WTC11 (cell line): ENCODE measurements at regions not wholly inside any gene's neighbourhood (a gene's known extent, or its start where the extent isn't known, plus 50 kb on each side); places are given as distances from the start of the nearest gene placed in this dataset.

Source experiments
- ATAC-seq: fragments of 200-7000 bp; cut with Tn5 transposase; 2 replicates; pipeline ENCODE4 v1.10.0; 2021; ENCODE audit warnings: mild to moderate bottlenecking, moderate library complexity
- CTCF ChIA-PET: fragments of 300-600 bp; sonication (Branson Sonifier 250); formaldehyde crosslinking; loops from one replicate; lab custom pipeline; 2021; ENCODE audit warnings: antibody characterized with exemption; lab: Charles Lee
- POLR2A ChIA-PET: fragments of 350-600 bp; sonication (Branson Sonifier 250); formaldehyde crosslinking; loops from one replicate; lab custom pipeline; 2021; ENCODE audit warnings: antibody characterized with exemption; lab: Charles Lee
- DNase-seq: peaks from one replicate; pipeline ENCODE4 v3.0.0; 2021; ENCODE audit warnings: low spot score
- H3K27ac Mint-ChIP-seq: 2 replicates; pipeline ENCODE4 v1.8.0; 2021; ENCODE audit warnings: mixed read lengths
- H3K27me3 Mint-ChIP-seq: 2 replicates; pipeline ENCODE4 v1.8.0; 2021; ENCODE audit warnings: low read depth, mild to moderate bottlenecking, moderate library complexity, mixed read lengths
- H3K36me3 Mint-ChIP-seq: 2 replicates; pipeline ENCODE4 v1.8.0; 2021; ENCODE audit warnings: mixed read lengths
- H3K4me1 Mint-ChIP-seq: 2 replicates; pipeline ENCODE4 v1.8.0; 2022; ENCODE audit warnings: mixed read lengths
- H3K4me3 Mint-ChIP-seq: 2 replicates; pipeline ENCODE4 v1.8.0; 2021; ENCODE audit warnings: mild to moderate bottlenecking, moderate library complexity, mixed read lengths
- H3K9me3 Mint-ChIP-seq: 2 replicates; pipeline ENCODE4 v1.8.0; 2021; ENCODE audit warnings: mixed read lengths
- GABPB1 ChIP-seq: sonication (generic); formaldehyde crosslinking; IDR thresholded peaks from 2 replicates; pipeline ENCODE4 v1.8.1; 2023; ENCODE audit warnings: mild to moderate bottlenecking, missing genetic modification reagents
- JUN ChIP-seq: sonication (generic); formaldehyde crosslinking; IDR thresholded peaks from 2 replicates; pipeline ENCODE4 v1.8.0; 2023; ENCODE audit warnings: mild to moderate bottlenecking, missing genetic modification reagents
- MXD4 ChIP-seq: fragments of 250-450 bp; sonication (Bioruptor Pico); IDR thresholded peaks from 2 replicates; pipeline ENCODE4 v1.8.0; 2021; ENCODE audit warnings: mild to moderate bottlenecking, moderate library complexity, borderline replicate concordance
- PRRX2 ChIP-seq: fragments of 250-450 bp; sonication (Bioruptor Pico); IDR thresholded peaks from 2 replicates; pipeline ENCODE4 v1.8.0; 2021; ENCODE audit warnings: mild to moderate bottlenecking
- SOX15 ChIP-seq: fragments of 250-450 bp; sonication (Bioruptor Pico); IDR thresholded peaks from 2 replicates; pipeline ENCODE4 v1.9.0; 2021; ENCODE audit warnings: mild to moderate bottlenecking
- TP53 ChIP-seq: sonication (generic); formaldehyde crosslinking; IDR thresholded peaks from 2 replicates; pipeline ENCODE4 v1.8.1; 2023; ENCODE audit warnings: mild to moderate bottlenecking, missing genetic modification reagents
- ZNF219 ChIP-seq: sonication (generic); formaldehyde crosslinking; IDR thresholded peaks from 2 replicates; pipeline ENCODE4 v1.8.0; 2023; ENCODE audit warnings: missing genetic modification reagents, mild to moderate bottlenecking, borderline replicate concordance
- ZNF317 ChIP-seq: sonication (generic); formaldehyde crosslinking; IDR thresholded peaks from 2 replicates; pipeline ENCODE4 v1.8.1; 2023; ENCODE audit warnings: low read depth, mild to moderate bottlenecking, moderate library complexity, missing genetic modification reagents, borderline replicate concordance
- ZNF396 ChIP-seq: fragments of 250-450 bp; sonication (Bioruptor Pico); IDR thresholded peaks from 2 replicates; pipeline ENCODE4 v1.8.0; 2021; ENCODE audit warnings: mild to moderate bottlenecking, moderate library complexity, borderline replicate concordance
- TF ChIP-seq, protein P1 (sequence below): sonication (generic); formaldehyde crosslinking; IDR thresholded peaks from 2 replicates; pipeline ENCODE4 v1.8.0; 2023; ENCODE audit warnings: missing genetic modification reagents, mild to moderate bottlenecking, borderline replicate concordance
- TF ChIP-seq, protein P2 (sequence below): sonication (generic); formaldehyde crosslinking; IDR thresholded peaks from 2 replicates; pipeline ENCODE4 v1.8.1; 2023; ENCODE audit warnings: mild to moderate bottlenecking, missing genetic modification reagents, borderline replicate concordance
- TF ChIP-seq, protein P3 (sequence below): sonication (generic); formaldehyde crosslinking; IDR thresholded peaks from 2 replicates; pipeline ENCODE4 v1.8.1; 2022; ENCODE audit warnings: mild to moderate bottlenecking, moderate library complexity, missing genetic modification reagents
- TF ChIP-seq, protein P4 (sequence below): sonication (generic); formaldehyde crosslinking; IDR thresholded peaks from 2 replicates; pipeline ENCODE4 v1.8.1; 2022; ENCODE audit warnings: low read depth, mild to moderate bottlenecking, moderate library complexity, missing genetic modification reagents, borderline replicate concordance
- TF ChIP-seq, protein P5 (sequence below): fragments of 250-450 bp; sonication (Bioruptor Pico); conservative IDR thresholded peaks from 2 replicates; pipeline ENCODE4 v1.9.0; 2021; ENCODE audit warnings: mild to moderate bottlenecking
- TF ChIP-seq, protein P6 (sequence below): fragments of 200-600 bp; IDR thresholded peaks from 2 replicates; pipeline ENCODE4 v1.8.0; 2022; ENCODE audit warnings: antibody characterized with exemption

DNA sequence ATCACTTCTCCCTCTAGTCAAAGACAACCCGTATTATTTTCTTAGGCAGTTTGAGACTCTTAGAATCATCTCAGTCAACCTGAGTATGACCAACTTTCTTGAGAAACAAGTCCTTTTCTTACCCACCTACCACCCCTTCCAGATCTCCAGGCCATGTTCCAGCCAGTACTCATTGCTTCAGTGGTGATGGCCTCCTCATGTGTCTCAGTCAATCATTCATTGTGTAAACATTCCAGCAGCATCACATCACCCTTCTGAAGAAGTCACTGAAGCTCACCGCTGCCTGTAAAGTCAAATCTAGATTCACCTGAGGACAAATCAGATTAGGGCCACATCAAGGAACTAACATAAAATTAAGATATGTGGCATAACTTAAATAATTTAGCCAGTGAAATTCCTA, 467.2 kb upstream of the NRP1 start:
- ATAC-seq (no peak), DNase-seq (no peak)
- Mint-ChIP-seq H3K4me1 (peaks cover 16% of the 10 kb centered on the region), H3K27ac (no peak overlapping the region), H3K36me3 (no peaks in the 10 kb centered on the region), H3K4me3 (no peak overlapping the region), H3K9me3 (peaks cover 4% of the 10 kb centered on the region), H3K27me3 (no peaks in the 10 kb centered on the region)
- ChIA-PET CTCF (no interaction called here), POLR2A (no interaction called here)
- TF ChIP-seq SOX15 (CRISPR knock-in tag) (no peak), JUN (no peak), GABPB1 (no peak), TP53 (no peak), PRRX2 (CRISPR knock-in tag) (no peak), MXD4 (CRISPR knock-in tag) (no peak), ZNF219 (no peak), ZNF396 (CRISPR knock-in tag) (no peak), ZNF317 (CRISPR knock-in tag) (no peak)
- TF ChIP-seq, protein P1, sequence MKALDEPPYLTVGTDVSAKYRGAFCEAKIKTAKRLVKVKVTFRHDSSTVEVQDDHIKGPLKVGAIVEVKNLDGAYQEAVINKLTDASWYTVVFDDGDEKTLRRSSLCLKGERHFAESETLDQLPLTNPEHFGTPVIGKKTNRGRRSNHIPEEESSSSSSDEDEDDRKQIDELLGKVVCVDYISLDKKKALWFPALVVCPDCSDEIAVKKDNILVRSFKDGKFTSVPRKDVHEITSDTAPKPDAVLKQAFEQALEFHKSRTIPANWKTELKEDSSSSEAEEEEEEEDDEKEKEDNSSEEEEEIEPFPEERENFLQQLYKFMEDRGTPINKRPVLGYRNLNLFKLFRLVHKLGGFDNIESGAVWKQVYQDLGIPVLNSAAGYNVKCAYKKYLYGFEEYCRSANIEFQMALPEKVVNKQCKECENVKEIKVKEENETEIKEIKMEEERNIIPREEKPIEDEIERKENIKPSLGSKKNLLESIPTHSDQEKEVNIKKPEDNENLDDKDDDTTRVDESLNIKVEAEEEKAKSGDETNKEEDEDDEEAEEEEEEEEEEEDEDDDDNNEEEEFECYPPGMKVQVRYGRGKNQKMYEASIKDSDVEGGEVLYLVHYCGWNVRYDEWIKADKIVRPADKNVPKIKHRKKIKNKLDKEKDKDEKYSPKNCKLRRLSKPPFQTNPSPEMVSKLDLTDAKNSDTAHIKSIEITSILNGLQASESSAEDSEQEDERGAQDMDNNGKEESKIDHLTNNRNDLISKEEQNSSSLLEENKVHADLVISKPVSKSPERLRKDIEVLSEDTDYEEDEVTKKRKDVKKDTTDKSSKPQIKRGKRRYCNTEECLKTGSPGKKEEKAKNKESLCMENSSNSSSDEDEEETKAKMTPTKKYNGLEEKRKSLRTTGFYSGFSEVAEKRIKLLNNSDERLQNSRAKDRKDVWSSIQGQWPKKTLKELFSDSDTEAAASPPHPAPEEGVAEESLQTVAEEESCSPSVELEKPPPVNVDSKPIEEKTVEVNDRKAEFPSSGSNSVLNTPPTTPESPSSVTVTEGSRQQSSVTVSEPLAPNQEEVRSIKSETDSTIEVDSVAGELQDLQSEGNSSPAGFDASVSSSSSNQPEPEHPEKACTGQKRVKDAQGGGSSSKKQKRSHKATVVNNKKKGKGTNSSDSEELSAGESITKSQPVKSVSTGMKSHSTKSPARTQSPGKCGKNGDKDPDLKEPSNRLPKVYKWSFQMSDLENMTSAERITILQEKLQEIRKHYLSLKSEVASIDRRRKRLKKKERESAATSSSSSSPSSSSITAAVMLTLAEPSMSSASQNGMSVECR (CRISPR knock-in tag) = no peak
- TF ChIP-seq, protein P2, sequence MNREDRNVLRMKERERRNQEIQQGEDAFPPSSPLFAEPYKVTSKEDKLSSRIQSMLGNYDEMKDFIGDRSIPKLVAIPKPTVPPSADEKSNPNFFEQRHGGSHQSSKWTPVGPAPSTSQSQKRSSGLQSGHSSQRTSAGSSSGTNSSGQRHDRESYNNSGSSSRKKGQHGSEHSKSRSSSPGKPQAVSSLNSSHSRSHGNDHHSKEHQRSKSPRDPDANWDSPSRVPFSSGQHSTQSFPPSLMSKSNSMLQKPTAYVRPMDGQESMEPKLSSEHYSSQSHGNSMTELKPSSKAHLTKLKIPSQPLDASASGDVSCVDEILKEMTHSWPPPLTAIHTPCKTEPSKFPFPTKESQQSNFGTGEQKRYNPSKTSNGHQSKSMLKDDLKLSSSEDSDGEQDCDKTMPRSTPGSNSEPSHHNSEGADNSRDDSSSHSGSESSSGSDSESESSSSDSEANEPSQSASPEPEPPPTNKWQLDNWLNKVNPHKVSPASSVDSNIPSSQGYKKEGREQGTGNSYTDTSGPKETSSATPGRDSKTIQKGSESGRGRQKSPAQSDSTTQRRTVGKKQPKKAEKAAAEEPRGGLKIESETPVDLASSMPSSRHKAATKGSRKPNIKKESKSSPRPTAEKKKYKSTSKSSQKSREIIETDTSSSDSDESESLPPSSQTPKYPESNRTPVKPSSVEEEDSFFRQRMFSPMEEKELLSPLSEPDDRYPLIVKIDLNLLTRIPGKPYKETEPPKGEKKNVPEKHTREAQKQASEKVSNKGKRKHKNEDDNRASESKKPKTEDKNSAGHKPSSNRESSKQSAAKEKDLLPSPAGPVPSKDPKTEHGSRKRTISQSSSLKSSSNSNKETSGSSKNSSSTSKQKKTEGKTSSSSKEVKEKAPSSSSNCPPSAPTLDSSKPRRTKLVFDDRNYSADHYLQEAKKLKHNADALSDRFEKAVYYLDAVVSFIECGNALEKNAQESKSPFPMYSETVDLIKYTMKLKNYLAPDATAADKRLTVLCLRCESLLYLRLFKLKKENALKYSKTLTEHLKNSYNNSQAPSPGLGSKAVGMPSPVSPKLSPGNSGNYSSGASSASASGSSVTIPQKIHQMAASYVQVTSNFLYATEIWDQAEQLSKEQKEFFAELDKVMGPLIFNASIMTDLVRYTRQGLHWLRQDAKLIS (CRISPR knock-in tag) = no peak
- TF ChIP-seq, protein P3, sequence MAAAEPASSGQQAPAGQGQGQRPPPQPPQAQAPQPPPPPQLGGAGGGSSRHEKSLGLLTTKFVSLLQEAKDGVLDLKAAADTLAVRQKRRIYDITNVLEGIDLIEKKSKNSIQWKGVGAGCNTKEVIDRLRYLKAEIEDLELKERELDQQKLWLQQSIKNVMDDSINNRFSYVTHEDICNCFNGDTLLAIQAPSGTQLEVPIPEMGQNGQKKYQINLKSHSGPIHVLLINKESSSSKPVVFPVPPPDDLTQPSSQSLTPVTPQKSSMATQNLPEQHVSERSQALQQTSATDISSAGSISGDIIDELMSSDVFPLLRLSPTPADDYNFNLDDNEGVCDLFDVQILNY (CRISPR knock-in tag) = no peak
- TF ChIP-seq, protein P4, sequence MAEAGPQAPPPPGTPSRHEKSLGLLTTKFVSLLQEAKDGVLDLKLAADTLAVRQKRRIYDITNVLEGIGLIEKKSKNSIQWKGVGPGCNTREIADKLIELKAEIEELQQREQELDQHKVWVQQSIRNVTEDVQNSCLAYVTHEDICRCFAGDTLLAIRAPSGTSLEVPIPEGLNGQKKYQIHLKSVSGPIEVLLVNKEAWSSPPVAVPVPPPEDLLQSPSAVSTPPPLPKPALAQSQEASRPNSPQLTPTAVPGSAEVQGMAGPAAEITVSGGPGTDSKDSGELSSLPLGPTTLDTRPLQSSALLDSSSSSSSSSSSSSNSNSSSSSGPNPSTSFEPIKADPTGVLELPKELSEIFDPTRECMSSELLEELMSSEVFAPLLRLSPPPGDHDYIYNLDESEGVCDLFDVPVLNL (CRISPR knock-in tag) = no peak
- TF ChIP-seq, protein P5, sequence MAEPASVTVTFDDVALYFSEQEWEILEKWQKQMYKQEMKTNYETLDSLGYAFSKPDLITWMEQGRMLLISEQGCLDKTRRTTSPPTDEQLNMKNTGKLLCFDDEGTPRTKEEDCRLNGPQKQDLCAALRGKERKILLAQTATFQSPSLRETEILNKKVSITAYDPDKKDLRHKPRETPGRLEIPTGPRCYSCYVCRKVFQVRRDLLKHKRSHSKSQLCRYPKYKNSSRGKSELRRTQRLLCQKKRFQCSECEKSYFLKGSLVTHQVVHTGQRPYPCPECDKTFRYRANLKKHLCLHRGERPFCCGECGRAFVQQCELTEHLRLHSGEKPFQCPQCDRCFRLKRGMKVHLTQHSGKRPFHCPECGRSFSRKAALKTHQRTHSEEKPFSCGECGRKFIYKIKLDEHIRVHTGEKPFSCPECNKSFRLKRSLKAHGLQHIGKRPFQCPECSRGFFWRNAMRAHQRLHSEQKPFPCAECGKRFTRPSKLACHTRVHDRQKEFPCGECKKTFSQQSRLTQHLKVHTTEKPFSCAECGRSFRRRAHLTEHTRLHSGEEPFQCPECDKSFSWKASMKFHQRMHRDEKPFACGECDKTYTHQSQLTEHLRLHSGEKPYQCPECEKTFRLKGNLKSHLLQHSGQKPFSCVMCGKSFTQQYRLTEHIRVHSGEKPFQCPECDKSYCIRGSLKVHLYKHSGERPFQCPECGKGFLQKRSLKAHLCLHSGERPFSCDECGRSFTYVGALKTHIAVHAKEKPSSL (CRISPR knock-in tag) = no peak
- TF ChIP-seq, protein P6, sequence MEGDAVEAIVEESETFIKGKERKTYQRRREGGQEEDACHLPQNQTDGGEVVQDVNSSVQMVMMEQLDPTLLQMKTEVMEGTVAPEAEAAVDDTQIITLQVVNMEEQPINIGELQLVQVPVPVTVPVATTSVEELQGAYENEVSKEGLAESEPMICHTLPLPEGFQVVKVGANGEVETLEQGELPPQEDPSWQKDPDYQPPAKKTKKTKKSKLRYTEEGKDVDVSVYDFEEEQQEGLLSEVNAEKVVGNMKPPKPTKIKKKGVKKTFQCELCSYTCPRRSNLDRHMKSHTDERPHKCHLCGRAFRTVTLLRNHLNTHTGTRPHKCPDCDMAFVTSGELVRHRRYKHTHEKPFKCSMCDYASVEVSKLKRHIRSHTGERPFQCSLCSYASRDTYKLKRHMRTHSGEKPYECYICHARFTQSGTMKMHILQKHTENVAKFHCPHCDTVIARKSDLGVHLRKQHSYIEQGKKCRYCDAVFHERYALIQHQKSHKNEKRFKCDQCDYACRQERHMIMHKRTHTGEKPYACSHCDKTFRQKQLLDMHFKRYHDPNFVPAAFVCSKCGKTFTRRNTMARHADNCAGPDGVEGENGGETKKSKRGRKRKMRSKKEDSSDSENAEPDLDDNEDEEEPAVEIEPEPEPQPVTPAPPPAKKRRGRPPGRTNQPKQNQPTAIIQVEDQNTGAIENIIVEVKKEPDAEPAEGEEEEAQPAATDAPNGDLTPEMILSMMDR = no peak
